SIG-M5 (cell line): ENCODE measurements at regions not wholly inside any gene's neighbourhood (a gene's known extent, or its start where the extent isn't known, plus 50 kb on each side); places are given as distances from the start of the nearest gene placed in this dataset.

ENCODE experiments used
- DNase-seq: peaks from one replicate; lab custom pipeline; 2025; lab: John Stamatoyannopoulos, UW

- no peak for DNase-seq
Measured at GRCh38 chr14:101503431-101504095, 57.7 kb upstream of the DIO3 start.

GRCh38 chr14:101504096-101504948 is 57.0 kb upstream of the DIO3 start:
- no peak for DNase-seq

- DNase-seq: no peak
Measured at GRCh38 chr14:101505236-101505970, 55.9 kb upstream of the DIO3 start.

GRCh38 chr14:101506211-101506925 is 54.9 kb upstream of the DIO3 start:
- no peak for DNase-seq

- DNase-seq: no peak
Measured at GRCh38 chr14:101506926-101507835, 54.1 kb upstream of the DIO3 start.

GRCh38 chr14:101507836-101508150 is 53.5 kb upstream of the DIO3 start:
- DNase-seq: no peak

GRCh38 chr14:101508196-101508947 is 52.9 kb upstream of the DIO3 start:
- DNase-seq: no peak

- no peak for DNase-seq
Measured at GRCh38 chr14:101508948-101509729, 52.2 kb upstream of the DIO3 start.

- no peak for DNase-seq
Measured at GRCh38 chr14:101509730-101510371, 51.4 kb upstream of the DIO3 start.

- no peak for DNase-seq
Measured at GRCh38 chr14:101511199-101511598, 50.1 kb upstream of the DIO3 start.
